HG03066 (cell line): ENCODE measurements at regions not wholly inside any gene's neighbourhood (a gene's known extent, or its start where the extent isn't known, plus 50 kb on each side); places are given as distances from the start of the nearest gene placed in this dataset.

ENCODE experiments used
- ATAC-seq: cut with Tn5 transposase; IDR thresholded peaks from one replicate; pipeline ENCODE4 v1.9.1; 2021; ENCODE audit warnings: low read depth; ENCODE audit not compliant: unreplicated experiment

- no peak for ATAC-seq
Measured at GRCh38 chr4:59571805-59572430, 1628.2 kb upstream of the ADGRL3 start.

DNA sequence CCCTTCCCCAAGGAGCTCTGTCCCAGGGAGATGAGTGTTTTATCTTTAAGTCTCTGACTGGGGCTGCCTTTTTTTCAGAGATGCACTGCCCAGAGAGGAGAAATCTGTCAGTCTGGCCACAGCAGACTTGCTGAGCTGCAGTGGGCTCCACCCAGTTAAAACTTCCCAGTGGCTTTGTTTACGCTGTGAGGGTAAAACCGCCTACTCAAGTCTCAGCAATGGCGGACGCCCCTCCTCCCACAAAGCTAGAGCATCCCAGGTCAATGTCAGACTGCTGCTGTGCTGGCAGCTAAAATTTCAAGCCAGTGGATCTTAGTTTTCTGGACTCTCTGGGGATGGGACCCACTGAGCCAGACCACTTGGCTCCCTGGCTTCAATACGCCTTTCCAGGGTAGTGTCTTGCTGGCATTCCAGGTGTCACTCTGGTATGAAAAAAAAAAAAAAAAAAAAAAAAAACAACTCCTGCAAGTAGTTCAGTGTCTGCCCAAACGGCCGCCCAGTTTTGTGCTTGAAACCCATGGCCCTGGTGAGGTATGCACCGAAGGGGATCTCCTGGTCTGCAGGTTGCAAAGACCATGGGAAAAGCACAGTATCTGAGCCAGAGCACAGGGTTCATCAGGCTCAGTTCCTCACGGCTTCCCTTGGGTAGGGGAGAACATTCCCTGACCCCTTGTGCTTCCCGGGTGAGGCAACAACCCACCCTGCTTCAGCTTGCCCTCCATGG lies 1616.1 kb upstream of the ADGRL3 start:
- ATAC-seq: no peak

DNA sequence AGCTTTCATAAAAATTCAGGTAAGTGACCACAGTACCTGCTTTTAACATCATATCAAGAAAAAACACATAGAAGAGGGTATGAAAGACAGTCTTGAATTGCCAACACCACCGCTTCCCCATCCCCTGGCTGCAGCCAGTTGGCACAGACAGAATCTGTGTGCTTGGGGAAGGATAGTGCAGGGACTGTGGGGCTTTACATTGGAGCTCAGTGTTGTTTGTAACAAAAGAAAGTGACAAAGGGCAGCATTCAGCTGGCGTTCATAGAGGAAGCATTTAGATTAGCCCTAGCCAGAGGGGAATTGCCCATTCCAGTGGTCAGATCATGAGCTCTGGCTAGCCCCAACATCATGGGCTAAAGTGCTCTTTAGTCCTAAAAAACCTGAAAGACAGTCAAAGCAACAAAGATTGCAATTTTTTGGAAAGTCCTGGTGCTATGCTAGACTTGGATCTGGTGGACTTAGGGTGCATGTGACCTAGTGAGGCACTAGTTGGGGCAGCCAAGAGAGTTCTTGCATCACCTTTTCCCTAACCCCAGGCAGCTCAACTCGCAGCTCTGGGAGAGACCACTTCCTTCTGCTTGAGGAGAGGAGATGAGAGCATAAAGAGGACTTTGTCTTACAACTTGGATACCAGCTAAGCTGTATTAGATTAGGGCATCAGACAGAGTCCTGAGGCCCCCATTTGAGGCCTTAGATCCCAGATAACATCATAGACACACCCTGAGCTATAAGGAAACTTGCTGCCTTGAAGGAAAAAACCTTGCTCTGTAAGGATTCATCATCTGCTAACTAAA lies 1602.4 kb upstream of the ADGRL3 start:
- ATAC-seq: no peak

DNA sequence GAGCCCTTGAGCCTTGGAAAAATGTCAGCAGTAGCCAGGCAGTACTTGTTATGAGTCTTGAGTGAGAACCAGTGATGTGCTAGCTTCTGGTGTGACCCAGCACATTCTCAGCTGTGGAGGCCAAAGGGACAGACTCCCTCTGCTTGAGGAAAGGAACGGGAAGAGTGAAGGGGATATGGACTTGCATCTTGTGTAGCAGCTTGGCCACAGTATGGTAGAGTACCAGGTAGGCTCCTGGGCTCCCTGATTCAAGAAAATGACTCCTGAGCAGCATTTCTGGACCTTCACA lies 1601.9 kb upstream of the ADGRL3 start:
- ATAC-seq: no peak

DNA sequence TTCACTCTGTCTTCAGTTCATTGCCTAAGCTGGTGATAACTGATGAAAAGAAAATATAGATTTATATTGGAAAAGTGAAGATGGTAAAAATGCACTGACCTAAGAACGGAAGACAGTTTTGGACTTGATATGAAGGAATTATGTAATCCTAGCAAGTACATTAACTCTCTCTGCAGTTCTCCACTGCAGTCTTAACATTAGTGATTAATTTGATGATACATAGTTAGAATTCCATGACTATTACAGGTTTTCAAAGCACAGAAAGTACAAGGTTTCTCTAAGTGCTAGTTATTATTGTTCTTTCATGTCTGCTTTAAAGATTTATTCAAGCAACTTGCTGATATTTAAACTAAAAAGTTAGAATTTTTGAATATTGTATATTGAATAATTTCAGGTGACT lies 1591.7 kb upstream of the ADGRL3 start:
- no peak for ATAC-seq

GRCh38 chr4:59612235-59612634 lies 1587.9 kb upstream of the ADGRL3 start:
- ATAC-seq: no peak

- no peak for ATAC-seq
Measured at GRCh38 chr4:59615316-59615715, 1584.8 kb upstream of the ADGRL3 start.

- ATAC-seq: no peak
Measured at GRCh38 chr4:59629348-59629747, 1570.8 kb upstream of the ADGRL3 start.

- ATAC-seq: no peak
Measured at GRCh38 chr4:59630235-59630634, 1569.9 kb upstream of the ADGRL3 start.

- ATAC-seq: no peak
Measured at GRCh38 chr4:59630922-59631321, 1569.2 kb upstream of the ADGRL3 start.

DNA sequence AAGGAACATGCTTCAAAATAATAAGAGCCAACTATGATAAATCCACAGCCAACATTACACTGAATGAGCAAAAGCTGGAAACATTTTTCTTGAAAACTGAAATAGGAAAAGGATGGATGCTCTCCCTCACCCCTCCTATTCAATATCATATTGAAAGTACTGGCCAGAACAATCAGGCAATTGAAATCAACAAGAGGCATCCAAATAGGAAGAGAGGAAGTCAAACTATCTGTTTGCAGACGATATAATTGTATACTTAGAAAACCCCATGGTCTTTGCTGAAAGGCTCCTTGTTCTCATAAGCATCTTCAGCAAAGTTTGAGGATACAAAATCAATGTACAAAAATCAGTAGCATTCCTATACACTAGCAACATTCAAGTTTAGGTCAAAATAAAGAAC lies 1562.5 kb upstream of the ADGRL3 start:
- no peak for ATAC-seq

DNA sequence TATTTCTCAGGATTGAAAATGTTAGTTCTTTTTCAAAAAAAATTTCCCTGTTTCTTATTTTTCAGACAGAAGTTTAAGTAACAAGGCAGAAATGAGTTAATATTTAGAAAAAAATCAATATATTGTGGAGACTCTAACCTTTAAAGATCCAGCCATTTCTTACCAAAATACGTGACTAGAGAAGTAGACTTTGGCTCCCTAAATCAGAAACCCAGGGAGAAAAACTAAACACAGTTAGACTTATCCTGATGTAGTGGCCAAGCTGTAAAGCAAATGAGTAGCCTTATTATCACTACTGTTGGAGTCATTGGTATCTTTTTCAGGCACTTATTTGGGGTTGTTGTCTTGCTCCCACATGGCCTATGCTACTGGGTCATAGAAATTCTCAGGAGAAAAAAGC lies 1556.4 kb upstream of the ADGRL3 start:
- no peak for ATAC-seq

GRCh38 chr4:59644765-59645164 lies 1555.4 kb upstream of the ADGRL3 start:
- ATAC-seq: no peak

DNA sequence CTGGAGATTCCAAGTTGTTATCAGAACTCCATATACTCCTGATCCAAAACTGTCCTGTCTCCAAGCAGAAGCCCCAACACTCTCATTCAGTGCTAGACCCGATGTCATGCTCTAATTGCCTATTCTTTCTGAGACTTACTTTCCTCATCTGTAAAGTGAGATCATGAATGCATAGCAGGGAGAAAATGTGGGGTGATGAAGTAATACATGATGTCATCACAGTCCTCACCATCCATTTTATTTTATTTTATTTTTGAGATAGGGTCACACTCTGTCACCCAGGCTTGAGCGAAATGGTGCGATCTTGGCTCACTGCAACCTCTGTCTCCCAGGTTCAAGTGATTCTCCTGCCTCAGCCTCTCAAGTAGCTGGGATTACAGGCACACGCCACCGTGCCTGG lies 1554.0 kb upstream of the ADGRL3 start:
- no peak for ATAC-seq

DNA sequence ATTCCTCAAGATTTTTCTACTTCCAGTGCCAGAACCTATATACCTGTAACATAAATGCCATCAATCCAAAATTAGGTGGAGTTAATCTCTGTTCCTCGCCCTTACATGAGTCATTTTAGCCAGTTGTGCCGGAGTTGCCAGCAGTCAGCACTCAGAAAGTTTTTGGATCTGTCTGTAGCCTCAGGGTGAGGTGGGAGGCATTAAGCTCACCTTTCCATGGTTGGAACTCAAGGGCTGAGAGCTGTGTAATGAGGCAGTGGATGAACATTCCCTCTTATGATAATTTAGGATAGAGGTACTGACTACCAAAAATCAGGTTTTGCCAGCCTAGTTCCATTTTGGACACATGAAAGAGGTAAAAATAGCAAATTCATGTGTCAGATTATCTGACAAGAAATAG lies 1553.1 kb upstream of the ADGRL3 start:
- no peak for ATAC-seq

DNA sequence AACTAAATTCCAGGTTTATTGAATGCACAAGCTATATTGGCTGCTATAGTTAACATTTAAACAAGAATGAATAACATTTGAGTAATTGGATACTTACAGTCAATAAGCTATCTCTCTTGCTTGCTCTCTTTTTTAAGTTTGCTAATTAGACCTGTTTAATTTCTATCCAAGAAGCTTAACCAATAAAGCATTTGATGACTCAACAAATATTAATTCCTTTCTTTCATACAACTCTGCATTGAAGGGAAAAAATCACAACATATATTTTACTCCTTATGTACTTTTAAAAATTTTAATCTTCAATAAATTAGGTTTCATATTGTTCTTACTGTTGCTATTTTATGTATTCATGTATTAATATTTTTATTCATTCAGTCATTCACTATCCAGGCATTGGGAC lies 1552.6 kb upstream of the ADGRL3 start:
- ATAC-seq: no peak

- ATAC-seq: no peak
Measured at GRCh38 chr4:59650861-59651260, 1549.3 kb upstream of the ADGRL3 start.

DNA sequence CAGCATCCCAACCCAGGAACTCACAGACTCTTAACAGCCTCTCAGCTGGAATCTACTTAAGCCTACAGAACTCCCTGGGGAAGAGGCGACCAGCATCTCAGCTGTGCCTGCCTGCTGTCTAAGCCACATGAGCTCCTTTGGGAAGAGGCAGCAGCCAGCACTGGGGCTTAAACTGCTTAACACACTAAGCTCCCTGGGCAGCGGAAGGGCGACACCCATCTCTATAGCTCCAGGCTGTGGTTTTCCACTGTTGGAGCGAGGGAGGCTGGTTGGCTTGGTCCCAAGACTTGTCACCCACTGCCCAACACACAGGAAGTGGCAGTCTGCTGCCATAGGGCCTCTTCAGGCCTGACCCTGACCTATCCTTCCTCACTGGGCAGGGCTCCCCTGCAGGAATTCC lies 1544.1 kb upstream of the ADGRL3 start:
- ATAC-seq: no peak

- ATAC-seq: no peak
Measured at GRCh38 chr4:59664771-59665170, 1535.4 kb upstream of the ADGRL3 start.

- ATAC-seq: no peak
Measured at GRCh38 chr4:59666645-59667044, 1533.5 kb upstream of the ADGRL3 start.

DNA sequence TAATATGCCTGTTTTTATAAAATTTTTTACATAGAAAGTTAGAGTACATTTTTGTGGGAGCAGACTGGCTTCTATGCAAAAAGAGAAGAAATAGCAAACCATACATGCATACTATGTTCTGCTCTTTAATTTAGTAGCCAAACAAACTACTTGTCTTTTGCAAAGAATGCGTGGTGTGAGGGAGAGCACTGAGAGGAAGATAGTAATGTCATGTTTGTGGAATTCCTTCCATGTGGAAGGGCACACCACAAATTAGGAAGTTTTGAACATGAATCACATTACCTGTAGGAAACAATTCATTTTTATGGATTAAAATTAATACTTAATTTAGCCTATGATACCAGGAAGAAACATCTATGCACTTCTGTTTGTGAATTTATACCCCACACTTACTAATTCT lies 1529.1 kb upstream of the ADGRL3 start:
- ATAC-seq: no peak

GRCh38 chr4:59676389-59676788 lies 1523.7 kb upstream of the ADGRL3 start:
- no peak for ATAC-seq
